NT2/D1 (cell line): ENCODE measurements at regions not wholly inside any gene's neighbourhood (a gene's known extent, or its start where the extent isn't known, plus 50 kb on each side); places are given as distances from the start of the nearest gene placed in this dataset.

Source experiments
- SUZ12 ChIP-seq: IDR thresholded peaks from 2 replicates; pipeline ENCODE4 v1.6.1; 2011; ENCODE audit not compliant: insufficient read length, insufficient read depth; ENCODE audit errors: extremely low read depth
- YY1 ChIP-seq: IDR thresholded peaks from 2 replicates; pipeline ENCODE4 v1.6.1; 2011; ENCODE audit not compliant: insufficient read length, insufficient read depth
- ZNF274 ChIP-seq: IDR thresholded peaks from 2 replicates; pipeline ENCODE4 v1.6.1; 2011; ENCODE audit warnings: mild to moderate bottlenecking, low read depth, low read length

GRCh38 chr20:19885594-19885938 is 127.5 kb downstream of the RIN2 start:
- TF ChIP-seq YY1 (no peak), SUZ12 (no peak), ZNF274 (no peak)
